NCI-H2196 treated with DMSO at 0.1 percent for 48 hours (cell line): ENCODE measurements at regions not wholly inside any gene's neighbourhood (a gene's known extent, or its start where the extent isn't known, plus 50 kb on each side); places are given as distances from the start of the nearest gene placed in this dataset.
"Not testable (repeated sequence)": the region's sequence is repeated elsewhere in the genome, so short reads cannot be mapped to it uniquely, and the experiment has no call there.

ENCODE experiments used
- DNase-seq: peaks from one replicate; lab custom pipeline; 2025; ENCODE audit not compliant: unreplicated experiment; lab: John Stamatoyannopoulos, UW

GRCh38 chr9:39566782-39567181 lies 211.3 kb downstream of the SPATA31A1 start:
- DNase-seq, result not testable (repeated sequence)

GRCh38 chr9:39567396-39567795 lies 211.9 kb downstream of the SPATA31A1 start:
- DNase-seq, result not testable (repeated sequence)

- DNase-seq, result not testable (repeated sequence)
Measured at GRCh38 chr9:39568900-39569299, 213.4 kb downstream of the SPATA31A1 start.

- not testable (repeated sequence) for DNase-seq
Measured at GRCh38 chr9:39573024-39574022, 217.9 kb downstream of the SPATA31A1 start.

GRCh38 chr9:39579000-39579399 lies 223.5 kb downstream of the SPATA31A1 start:
- not testable (repeated sequence) for DNase-seq

- not testable (repeated sequence) for DNase-seq
Measured at GRCh38 chr9:39581296-39581695, 225.8 kb downstream of the SPATA31A1 start.

GRCh38 chr9:39582677-39583412 lies 227.4 kb downstream of the SPATA31A1 start:
- not testable (repeated sequence) for DNase-seq

- not testable (repeated sequence) for DNase-seq
Measured at GRCh38 chr9:39583413-39583747, 227.9 kb downstream of the SPATA31A1 start.

GRCh38 chr9:39585233-39585632 lies 229.8 kb downstream of the SPATA31A1 start:
- not testable (repeated sequence) for DNase-seq

GRCh38 chr9:39587844-39588499 lies 232.5 kb downstream of the SPATA31A1 start:
- DNase-seq, result no peak

- DNase-seq, result no peak
Measured at GRCh38 chr9:39588500-39589137, 233.2 kb downstream of the SPATA31A1 start.

GRCh38 chr9:39604089-39604488 lies 248.6 kb downstream of the SPATA31A1 start:
- not testable (repeated sequence) for DNase-seq

- not testable (repeated sequence) for DNase-seq
Measured at GRCh38 chr9:39611449-39612231, 256.2 kb downstream of the SPATA31A1 start.

- not testable (repeated sequence) for DNase-seq
Measured at GRCh38 chr9:39616480-39616879, 261.0 kb downstream of the SPATA31A1 start.

GRCh38 chr9:39624048-39624447 lies 268.6 kb downstream of the SPATA31A1 start:
- not testable (repeated sequence) for DNase-seq

GRCh38 chr9:39632071-39632470 lies 276.6 kb downstream of the SPATA31A1 start:
- not testable (repeated sequence) for DNase-seq

GRCh38 chr9:39649029-39649428 lies 293.6 kb downstream of the SPATA31A1 start:
- DNase-seq, result not testable (repeated sequence)

- DNase-seq, result not testable (repeated sequence)
Measured at GRCh38 chr9:39656960-39657603, 301.6 kb downstream of the SPATA31A1 start.

- not testable (repeated sequence) for DNase-seq
Measured at GRCh38 chr9:39663020-39663419, 307.6 kb downstream of the SPATA31A1 start.
